ENCODE measurements at regions not wholly inside any gene's neighbourhood (a gene's known extent, or its start where the extent isn't known, plus 50 kb on each side); places are given as distances from the start of the nearest gene placed in this dataset.

DNA sequence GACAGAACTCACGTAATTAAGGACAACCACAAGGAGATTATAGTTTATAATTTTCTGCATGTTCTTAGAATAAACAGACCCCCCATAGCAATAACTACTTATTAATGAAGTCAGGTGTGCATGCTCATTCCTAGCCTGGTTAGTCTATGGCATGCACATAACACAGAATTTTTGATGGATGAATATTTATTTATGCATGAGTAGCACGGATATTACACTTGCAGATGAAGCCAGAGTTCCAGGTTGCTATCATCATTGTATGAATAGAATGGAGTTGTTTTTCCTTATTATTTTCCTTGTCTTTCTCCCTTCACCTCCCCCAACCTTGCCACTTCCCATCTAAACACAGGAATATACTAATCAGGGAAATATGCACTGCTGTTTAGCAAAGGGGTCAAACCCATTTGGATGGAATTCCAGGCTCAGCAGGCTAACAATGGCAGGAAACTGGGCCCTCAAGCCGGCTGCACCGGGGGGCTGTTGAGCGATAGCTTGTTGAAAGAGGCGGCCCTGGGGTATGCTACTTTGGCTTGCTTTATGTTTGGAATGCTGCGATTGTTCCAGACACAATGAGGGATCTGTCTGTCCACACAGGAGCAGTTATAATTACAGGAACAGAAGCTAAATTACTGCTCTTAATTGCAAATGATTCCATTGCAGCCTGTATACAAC is 112.6 kb downstream of the TMEM170B start:
- peak overlapping the region; percentile 57 for H4K91ac ChIP-seq (replicated peaks; ENCODE audit: insufficient read length, low read length)
- no peak overlapping the region for H2AK5ac ChIP-seq (ENCODE audit: low read depth, low read length)
- 0 out of 8 replicates have a peak, but pooled peaks cover 0 to 8% (median 0%) of the 10 kb centered on the region in 4 experiments for H3K36me3 ChIP-seq (ENCODE audit: control insufficient read depth in 2 of 4, insufficient read depth in 4 of 4, low read length in 3 of 4)
- H3K79me2 ChIP-seq (ENCODE audit: control insufficient read depth in 1 of 2, insufficient read depth in 2 of 2, low read length in 2 of 2), result no peaks in the 10 kb centered on the region
- ChIA-PET CTCF (ENCODE audit: partially characterized antibody) (interaction anchor here (1.0 to 2.4 kb wide), 4 partner anchors 31 to 640 kb away, joined by 3 to 9 read pairs (median 4); partner anchors contain the start of gene EDN1), POLR2A (ENCODE audit: partially characterized antibody) (no interaction called here)
- peak overlapping the region; percentile 88; the same call in 1 of the 2 replicates for H2BK12ac ChIP-seq (ENCODE audit: low read depth, low read length)
- no peaks in the 10 kb centered on the region for H4K20me1 ChIP-seq (replicated peaks in 1 of 2; ENCODE audit: control insufficient read depth in 1 of 2, insufficient read depth in 2 of 2, low read length in 2 of 2)
- H4K8ac ChIP-seq (ENCODE audit: extremely low read depth, insufficient read depth, low read length), result no peak overlapping the region
- H4K5ac ChIP-seq (ENCODE audit: insufficient read length, low read depth, low read length), result peak overlapping the region; percentile 27
- peak overlapping the region; percentile 96 for H2BK5ac ChIP-seq (ENCODE audit: low read depth, low read length)
- no peak overlapping the region for H3K14ac ChIP-seq (ENCODE audit: insufficient read length)
- peak overlapping the region; percentile 57; the same call in 1 of the 2 replicates for H3K27ac ChIP-seq (ENCODE audit: low read depth, low read length)
- no peak overlapping the region for H3K4ac ChIP-seq (replicated peaks; ENCODE audit: insufficient read length, low read depth, low read length)
- H3K4me3 ChIP-seq (ENCODE audit: extremely low read depth in 1 of 4, insufficient read depth in 2 of 4, low read depth in 3 of 4, low read length in 4 of 4), result peak overlapping the region in 2 of 4 experiments; percentile 10 to 39; a peak in 2 of 8 replicates
- no peaks in the 10 kb centered on the region for H3K27me3 ChIP-seq (replicated peaks in 1 of 4; ENCODE audit: control insufficient read depth in 3 of 4, extremely low read depth in 1 of 4, insufficient read depth in 3 of 4, low read length in 3 of 4)
- no peak overlapping the region for H2BK15ac ChIP-seq (ENCODE audit: low read length)
- DNase-seq (ENCODE audit: low read depth in 1 of 2, low spot score in 2 of 2) (peak; percentile 64 to 90), FAIRE-seq (peak; percentile 70)
- peak overlapping the region; percentile 73; the same call in 1 of the 2 replicates for H3K18ac ChIP-seq (ENCODE audit: extremely low read depth, low read length)
- H3K4me1 ChIP-seq (replicated peaks in 1 of 4; ENCODE audit: control insufficient read depth in 3 of 4, insufficient read depth in 4 of 4, low read length in 3 of 4), result peaks cover 7 to 23% (median 18%) of the 10 kb centered on the region in 4 experiments; a peak in 6 of 7 replicates
- H2AFZ ChIP-seq (ENCODE audit: low read length), result no peak overlapping the region
- H3K23me2 ChIP-seq (ENCODE audit: low read depth, low read length), result no peaks in the 10 kb centered on the region
- peak overlapping the region; percentile 22 to 44 for H3K4me2 ChIP-seq (ENCODE audit: insufficient read depth in 1 of 2, low read depth in 2 of 2, low read length in 2 of 2)
- no peak overlapping the region for H3K56ac ChIP-seq (replicated peaks; ENCODE audit: insufficient read length, low read depth, low read length)
- peaks cover 4 to 11% of the 10 kb centered on the region in 2 experiments; a peak in 3 of 4 replicates for H3K9me3 ChIP-seq (ENCODE audit: insufficient read depth in 2 of 2, low read depth in 1 of 2, low read length in 1 of 2)
- 11% methylated on average over 7 of the region's 7 CpGs; no CpG with 5 or more reads in 1 of the 2 experiments for WGBS, 2 experiments (ENCODE audit: extremely low coverage in 1 of 2, insufficient coverage in 1 of 2, insufficient read length in 1 of 2, insufficient replicate concordance in 2 of 2, low coverage in 1 of 2, low lambda C conversion rate in 2 of 2, missing lambda C conversion rate in 1 of 2)
- H3K23ac ChIP-seq (ENCODE audit: insufficient read length), result no peak overlapping the region
- H2BK20ac ChIP-seq (ENCODE audit: low read length), result peak overlapping the region; percentile 95; the same call in 1 of the 2 replicates
- H3K79me1 ChIP-seq (ENCODE audit: low read depth, low read length), result no peaks in the 10 kb centered on the region
- H3K9ac ChIP-seq (replicated peaks in 1 of 4; ENCODE audit: extremely low read depth in 1 of 4, low read depth in 3 of 4, low read length in 3 of 4), result no peak overlapping the region
- H2BK120ac ChIP-seq (replicated peaks; ENCODE audit: low read depth, low read length), result peak overlapping the region; percentile 25
- TF ChIP-seq JUND (IDR thresholded peaks at IDR 0.05; ENCODE audit: low read length), result peak; percentile 80; the same call in 1 of the 2 replicates
- TF ChIP-seq BCL11A (IDR thresholded peaks at IDR 0.05; ENCODE audit: low read depth in 2 of 2, low read length in 2 of 2), result peak; percentile 11 to 73
- no peak for TF ChIP-seq CREB1 (IDR thresholded peaks at IDR 0.05)
- TF ChIP-seq YY1 (IDR thresholded peaks at IDR 0.05; ENCODE audit: low read depth, low read length), result peak; percentile 56; the same call in 1 of the 2 replicates
- TF ChIP-seq HDAC2 (IDR thresholded peaks at IDR 0.05; ENCODE audit: borderline replicate concordance in 1 of 2, low read depth in 2 of 2, low read length in 2 of 2), result peak in 1 of 2 experiments; percentile 96; a peak in 1 of 4 replicates
- no peak for TF ChIP-seq GABPA (IDR thresholded peaks at IDR 0.05; ENCODE audit: borderline replicate concordance, insufficient read depth, low read length)
- TF ChIP-seq EP300 (IDR thresholded peaks at IDR 0.05; ENCODE audit: borderline replicate concordance in 1 of 2, low read depth in 2 of 2, low read length in 2 of 2), result peak in 1 of 2 experiments; percentile 88; a peak in 2 of 3 replicates
- TF ChIP-seq TEAD4 (IDR thresholded peaks at IDR 0.05; ENCODE audit: low read depth, low read length), result peak; percentile 98
- TF ChIP-seq BRCA1 (IDR thresholded peaks at IDR 0.05; ENCODE audit: low read depth, low read length), result no peak
- TF ChIP-seq SP1 (IDR thresholded peaks at IDR 0.05; ENCODE audit: low read depth, low read length), result peak; percentile 88
- TF ChIP-seq CTBP2 (IDR thresholded peaks at IDR 0.05; ENCODE audit: borderline replicate concordance, insufficient read depth, insufficient read length, low read length), result peak; percentile 81

Data from H1 (cell line).